ENCODE measurements at regions not wholly inside any gene's neighbourhood (a gene's known extent, or its start where the extent isn't known, plus 50 kb on each side); places are given as distances from the start of the nearest gene placed in this dataset.

DNA sequence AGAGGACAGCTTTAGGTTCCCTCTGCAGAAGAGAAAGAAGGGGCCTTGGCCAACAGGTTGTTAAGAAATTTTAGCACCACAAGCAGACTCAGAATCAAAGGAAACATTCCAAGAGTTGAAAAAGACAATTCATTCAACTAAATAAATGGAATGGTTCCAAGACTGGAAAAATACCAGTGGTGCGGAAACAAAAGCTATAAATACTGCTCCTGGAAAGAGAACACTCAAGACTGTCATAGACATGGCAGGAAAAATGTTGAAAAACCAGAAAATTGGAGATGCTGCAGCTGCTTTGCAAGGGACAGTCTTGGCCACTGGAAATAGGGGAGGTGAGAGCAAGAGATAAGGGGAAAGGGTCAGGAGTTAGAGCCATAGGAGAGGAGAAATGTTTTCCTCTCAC is 312.7 kb upstream of the CYRIA start:
- no peak for TF ChIP-seq POLR2AphosphoS5 (IDR thresholded peaks at IDR 0.05; ENCODE audit: low read depth, low read length)
- no peak for TF ChIP-seq POLR2A (IDR thresholded peaks at IDR 0.05; ENCODE audit: low read depth, low read length)
- TF ChIP-seq TAF1 (IDR thresholded peaks at IDR 0.05; ENCODE audit: low read depth, low read length), result no peak
- no peak for TF ChIP-seq SPI1 (IDR thresholded peaks at IDR 0.05; ENCODE audit: low read depth, low read length)
